ENCODE measurements at regions not wholly inside any gene's neighbourhood (a gene's known extent, or its start where the extent isn't known, plus 50 kb on each side); places are given as distances from the start of the nearest gene placed in this dataset.
"Not testable (repeated sequence)": the region's sequence is repeated elsewhere in the genome, so short reads cannot be mapped to it uniquely, and the experiment has no call there.

DNA sequence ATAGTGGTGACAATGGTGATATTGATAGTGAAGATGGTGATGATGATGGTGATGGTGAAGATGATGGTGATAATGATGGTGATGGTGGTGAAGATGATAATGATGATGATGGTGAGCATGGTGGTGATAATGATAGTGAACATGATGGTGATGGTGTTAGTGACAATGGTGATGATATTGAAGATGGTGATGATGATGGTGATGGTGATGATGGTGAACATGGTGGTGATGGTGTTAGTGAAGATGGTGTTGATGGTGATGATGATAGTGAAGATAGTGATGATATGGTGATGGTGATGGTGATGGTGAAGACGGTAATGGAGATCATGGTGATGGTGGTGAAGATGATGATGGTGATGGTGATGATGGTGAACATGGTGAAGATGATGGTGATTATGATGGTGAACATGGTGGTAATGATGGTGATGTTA is 259.2 kb downstream of the MATN1 start:
- H3K4me3 ChIP-seq (ENCODE audit: low read depth, low read length): no peak overlapping the region

DNA sequence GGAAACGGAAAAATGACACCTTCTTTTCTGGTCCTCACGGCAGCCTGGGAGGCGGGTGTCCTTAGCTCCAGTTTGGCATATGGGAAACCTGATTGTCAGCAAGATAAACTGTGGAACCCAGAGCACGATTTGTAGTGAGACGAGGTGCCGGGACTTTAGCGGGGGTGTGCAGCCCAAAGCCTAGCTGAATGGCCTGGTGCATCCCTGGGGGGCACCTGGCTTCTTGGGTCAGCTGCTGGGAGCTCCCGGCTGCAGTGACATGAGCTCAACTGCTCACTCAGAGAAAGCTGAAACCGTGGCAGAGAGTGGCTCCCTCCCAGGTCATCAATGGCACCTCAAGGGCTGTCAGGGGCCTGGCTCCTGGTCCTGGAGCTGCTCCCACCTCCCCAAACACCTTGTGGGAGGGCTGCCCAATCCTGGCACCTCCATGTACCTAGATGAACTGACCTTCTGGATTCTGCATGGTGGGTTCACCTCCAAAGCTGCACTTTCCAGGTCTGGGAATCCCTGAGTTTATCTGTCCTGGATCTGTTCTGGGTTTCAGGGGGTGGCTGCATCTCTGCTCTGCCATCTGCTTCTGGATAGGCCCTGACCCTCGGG is 260.5 kb downstream of the MATN1 start:
- H3K4me3 ChIP-seq (ENCODE audit: low read depth, low read length): no peak overlapping the region

DNA sequence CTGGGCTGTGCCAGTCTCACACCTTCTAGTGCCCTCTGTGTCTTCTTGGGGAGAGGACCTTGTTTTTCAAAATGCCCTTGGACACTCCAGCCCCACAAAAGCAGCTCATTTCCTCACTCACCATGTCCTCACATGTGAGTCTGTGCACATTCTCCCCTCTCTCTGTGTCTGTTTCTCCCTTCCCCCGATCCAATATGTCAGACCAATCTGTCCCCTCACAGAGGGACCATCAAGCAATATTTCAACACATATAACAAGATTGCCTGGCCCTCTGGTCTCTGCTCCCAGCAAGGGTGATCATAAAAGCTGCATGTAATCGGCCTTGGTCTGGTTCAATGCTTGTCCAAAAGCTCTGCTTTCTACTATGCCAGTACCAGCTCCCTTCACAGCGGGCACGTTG is 261.2 kb downstream of the MATN1 start:
- no peak overlapping the region for H3K4me3 ChIP-seq (ENCODE audit: low read depth, low read length)

DNA sequence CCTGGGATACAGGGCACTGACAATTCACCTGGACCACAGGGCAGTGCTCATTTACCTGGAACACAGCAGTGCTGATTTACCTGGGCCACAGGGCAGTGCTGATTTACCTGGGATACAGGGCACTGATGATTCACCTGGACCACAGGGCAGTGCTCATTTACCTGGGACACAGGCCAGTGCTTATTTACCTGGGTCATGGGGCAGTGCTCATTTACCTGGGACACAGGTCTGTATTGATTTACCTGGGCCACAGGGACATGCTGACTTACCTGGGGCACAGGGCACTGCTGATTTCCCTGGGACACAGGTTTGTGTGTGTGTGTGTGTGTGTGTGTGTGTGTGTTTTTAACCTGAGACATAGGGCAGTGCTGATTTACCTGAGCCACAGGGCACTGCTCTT is 261.7 kb downstream of the MATN1 start:
- H3K4me3 ChIP-seq (ENCODE audit: low read depth, low read length): no peak overlapping the region

DNA sequence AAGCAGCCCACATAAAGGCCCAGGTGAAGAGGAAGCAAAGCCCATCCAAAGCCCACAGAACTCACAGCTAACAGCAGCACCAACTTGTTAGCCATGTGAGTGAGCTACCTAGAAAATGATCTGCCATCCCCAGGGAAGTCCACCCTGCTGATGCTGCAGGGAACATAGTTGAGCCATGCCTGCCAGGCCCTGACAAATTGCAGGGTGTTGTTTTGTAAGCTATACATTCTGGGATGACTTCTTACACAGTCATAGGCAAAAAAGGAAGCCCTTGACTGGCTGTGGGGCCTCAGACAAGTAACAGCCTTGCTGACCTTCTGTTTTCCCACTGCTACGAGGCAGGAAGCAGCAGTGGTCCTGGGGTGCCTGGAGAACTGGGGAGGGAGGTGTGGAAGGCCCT is 262.7 kb downstream of the MATN1 start:
- H3K4me3 ChIP-seq (ENCODE audit: low read depth, low read length): no peak overlapping the region

DNA sequence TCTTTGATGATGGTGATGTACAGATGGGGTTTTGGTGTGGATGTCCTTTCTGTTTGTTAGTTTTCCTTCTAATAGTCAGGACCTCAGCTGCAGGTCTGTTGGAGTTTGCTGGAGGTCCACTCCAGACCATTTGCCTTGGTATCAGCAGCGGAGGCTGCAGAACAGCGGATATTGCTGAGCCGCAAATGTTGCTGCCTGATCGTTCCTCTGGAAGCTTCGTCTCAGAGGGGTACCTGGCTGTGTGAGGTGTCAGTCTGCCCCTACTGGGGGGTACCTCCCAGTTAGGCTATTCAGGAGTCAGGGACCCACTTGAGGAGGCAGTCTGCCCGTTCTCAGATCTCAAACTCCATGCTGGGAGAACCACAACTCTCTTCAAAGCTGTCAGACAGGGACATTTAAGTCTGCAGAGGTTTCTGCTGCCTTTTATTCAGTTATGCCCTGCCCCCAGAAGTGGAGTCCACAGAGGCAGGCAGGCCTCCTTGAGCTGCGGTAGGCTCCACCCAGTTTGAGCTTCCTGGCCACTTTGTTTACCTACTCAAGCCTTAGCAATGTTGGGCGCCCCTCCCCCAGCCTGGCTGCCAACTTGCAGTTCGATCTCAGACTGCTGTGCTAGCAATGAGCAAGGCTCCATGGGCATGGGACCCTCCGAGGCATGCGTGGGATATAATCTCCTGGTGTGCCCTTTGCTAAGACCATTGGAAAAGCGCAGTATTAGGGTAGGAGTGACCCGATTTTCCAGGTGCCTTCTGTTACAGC is 264.5 kb downstream of the MATN1 start:
- H3K4me3 ChIP-seq (ENCODE audit: low read depth, low read length): not testable (repeated sequence)

DNA sequence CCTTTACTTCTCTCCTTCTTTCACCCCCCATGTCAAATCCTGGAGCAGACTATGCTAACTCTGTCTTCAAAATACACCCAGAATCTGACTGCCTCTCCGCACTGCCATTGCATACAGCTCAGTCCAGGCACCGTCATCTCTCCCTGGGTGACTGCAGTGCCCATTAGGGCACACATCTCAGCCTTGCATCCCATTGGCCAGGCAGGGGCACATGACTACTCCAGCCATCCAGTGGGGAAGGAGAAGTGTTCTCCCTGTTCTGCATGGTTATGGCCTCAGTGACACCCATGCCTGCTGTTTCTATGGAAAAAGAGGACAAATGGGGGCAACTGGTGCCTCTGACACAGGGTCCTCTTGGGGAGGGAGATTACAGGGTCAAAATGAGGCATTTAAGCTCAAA is 270.5 kb downstream of the MATN1 start:
- H3K4me3 ChIP-seq (ENCODE audit: low read depth, low read length): no peak overlapping the region

DNA sequence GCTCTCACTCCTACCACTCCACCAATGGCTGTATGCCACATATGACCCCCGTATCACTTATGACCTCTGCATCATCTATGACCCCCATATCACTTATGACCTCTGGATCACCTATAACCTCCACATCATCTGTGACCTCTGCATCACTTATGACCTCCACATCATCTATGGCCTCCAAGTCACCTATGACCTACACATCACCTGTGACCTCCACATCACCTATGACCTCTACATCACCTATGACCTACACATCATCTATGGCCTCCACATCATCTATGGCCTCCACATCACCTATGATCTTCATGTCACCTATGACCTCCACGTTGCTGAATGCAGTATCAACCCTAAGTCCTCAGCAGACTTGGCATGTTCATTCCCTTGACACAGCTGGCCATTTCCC is 271.2 kb downstream of the MATN1 start:
- H3K4me3 ChIP-seq (ENCODE audit: low read depth, low read length): no peak overlapping the region

DNA sequence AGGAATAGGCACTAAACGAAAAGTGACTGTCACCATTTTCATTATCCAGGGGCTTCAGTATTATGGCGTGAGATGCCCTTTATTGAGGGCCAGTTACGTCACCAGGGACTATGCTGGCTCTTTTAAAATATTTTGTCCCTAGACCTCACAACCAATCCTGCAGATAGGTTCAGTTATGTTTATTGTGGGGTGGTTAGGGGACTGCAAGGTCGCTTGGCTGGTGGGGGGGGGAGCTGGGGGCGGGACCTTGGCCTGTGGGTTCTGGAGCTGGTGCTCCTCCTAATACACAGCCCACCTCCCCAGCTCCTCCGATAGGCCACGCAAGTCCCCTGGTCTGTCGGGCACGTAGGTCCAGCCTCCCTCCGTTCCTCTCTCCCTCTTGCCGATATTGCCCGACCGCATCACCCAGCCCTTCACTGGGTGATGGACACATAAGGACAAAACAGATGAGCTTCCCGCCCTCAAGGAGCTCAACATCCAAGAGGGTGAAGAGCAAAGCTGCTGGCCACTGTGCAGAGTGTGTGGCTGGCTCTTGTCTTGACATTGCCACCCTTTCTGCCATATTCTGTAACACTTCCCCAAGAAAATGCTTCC is 271.8 kb downstream of the MATN1 start:
- no peak overlapping the region for H3K4me3 ChIP-seq (ENCODE audit: low read depth, low read length)

DNA sequence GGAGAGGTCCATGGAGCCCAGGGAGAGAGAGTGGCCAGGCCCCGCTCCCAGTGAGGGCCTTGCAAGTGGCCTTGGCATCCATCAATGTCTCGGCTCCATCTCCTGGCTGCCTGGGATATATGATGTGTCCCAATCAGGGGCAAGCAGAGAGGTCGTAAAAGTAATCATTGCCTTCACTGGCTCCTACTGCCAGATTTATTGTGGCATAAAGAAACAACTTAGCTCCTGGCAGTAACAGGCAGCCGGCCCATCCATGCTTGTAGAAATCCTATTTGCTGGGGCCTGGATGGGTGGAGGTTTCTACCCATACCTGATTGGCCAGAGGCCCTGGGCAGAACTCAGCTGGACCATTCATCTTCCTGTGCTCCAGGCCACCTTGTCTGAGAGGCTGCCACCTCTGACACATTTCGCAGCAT is 272.6 kb downstream of the MATN1 start:
- H3K4me3 ChIP-seq (ENCODE audit: low read depth, low read length): no peak overlapping the region

DNA sequence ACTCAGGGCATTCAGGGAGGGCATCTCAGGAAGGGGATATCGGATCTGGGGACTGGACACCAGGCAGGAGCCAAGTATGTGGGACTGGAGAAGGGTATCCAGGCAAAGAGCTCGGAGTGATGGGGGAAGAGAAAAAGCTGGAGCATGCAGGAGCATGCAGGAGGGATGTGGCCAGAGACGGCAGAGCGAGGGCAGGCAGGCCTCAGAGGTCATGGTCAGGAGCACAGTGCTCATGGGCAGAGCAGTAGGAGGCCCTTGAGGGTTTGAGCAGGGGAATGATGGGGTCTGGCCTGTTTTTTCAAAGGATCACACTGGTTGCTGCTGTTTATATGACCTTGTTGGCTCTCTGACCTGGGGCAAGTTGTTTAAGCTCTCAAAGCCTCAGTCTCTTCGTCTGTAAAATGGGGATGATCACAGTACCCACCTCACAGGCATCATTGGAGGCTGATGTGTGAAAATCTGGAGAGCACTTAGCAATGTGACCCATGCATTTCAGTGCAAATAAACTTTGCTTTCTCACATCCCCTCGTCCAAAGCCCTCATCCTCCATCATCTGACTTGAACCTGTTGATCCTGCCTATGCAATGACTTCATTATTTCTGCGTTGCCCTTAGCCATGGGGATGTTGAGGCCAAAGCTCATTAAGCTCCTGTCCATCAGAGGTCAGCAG is 273.1 kb downstream of the MATN1 start:
- no peak overlapping the region for H3K4me3 ChIP-seq (ENCODE audit: low read depth, low read length)

DNA sequence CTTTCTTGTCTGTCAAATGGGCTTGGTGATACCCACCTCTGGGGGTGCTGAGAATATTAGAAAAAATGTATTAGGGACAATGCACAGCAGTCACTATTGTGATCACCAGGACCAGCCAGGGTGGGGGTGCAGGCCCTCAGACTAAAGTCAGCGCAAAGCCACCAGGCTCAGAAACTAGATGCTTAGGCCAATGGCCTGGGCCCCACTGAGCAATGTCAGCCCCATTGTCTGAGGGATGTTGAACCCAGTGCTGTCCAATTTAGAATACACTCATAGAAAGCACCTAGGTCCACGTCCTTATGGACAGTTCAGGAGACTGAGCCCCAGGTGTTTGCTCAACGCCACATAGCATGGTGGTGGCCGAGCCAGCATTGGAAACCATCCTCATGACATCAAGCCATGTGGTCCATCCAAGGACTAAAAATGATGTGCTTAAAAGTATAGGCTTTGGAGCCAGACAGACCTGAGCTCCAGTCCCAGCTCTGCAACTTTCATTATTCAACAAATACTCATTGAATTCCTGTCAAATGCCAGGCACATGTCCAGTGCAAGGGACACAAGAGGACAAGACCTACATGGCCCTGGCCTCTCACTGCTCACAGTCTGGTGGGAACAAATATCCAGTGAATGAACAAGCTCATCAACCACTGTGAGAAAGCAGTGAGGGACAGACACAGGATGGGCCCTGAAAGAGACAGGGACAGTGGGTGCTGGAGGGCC is 273.8 kb downstream of the MATN1 start:
- H3K4me3 ChIP-seq (ENCODE audit: low read depth, low read length): no peak overlapping the region

DNA sequence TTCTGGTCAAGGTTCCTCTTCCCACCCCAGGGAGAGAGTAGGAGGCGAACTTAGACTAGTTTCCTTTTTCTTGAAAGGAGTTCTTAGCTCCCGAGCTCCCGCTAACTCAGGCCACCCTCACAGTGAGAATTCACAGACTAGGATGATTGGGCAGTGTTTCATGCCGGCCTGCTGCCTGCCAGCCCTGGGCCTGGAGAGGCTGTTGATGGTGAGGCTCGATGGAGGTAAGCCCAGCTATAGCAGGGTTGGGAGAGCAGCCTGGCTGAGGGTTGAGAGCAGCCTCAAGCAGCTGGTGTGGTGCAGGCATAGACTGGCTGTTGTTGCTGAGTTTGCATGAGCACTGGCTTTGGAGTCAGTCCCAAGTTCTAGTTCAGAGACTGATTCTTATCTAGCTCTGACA is 274.4 kb downstream of the MATN1 start:
- no peak overlapping the region for H3K4me3 ChIP-seq (ENCODE audit: low read depth, low read length)

DNA sequence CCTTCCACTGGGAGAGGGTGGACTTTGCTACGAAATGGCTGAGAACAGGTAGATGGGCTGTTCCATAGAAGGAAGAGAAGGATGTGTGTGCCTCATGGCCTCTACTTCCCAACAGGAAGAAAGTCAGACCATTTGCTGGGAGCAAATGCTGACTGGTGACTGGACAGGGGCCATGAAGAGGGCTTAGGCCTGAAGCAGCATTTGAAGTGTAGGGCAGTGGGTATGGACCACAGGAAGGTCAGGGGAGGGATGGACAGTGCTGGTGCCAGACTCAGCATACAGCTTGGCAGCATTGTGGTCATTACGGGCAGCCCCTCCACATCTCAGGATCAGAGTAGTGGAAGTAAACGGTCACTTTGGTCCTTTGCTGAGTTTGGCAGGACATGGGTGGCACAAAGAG is 275.7 kb downstream of the MATN1 start:
- no peak overlapping the region for H3K4me3 ChIP-seq (ENCODE audit: low read depth, low read length)

DNA sequence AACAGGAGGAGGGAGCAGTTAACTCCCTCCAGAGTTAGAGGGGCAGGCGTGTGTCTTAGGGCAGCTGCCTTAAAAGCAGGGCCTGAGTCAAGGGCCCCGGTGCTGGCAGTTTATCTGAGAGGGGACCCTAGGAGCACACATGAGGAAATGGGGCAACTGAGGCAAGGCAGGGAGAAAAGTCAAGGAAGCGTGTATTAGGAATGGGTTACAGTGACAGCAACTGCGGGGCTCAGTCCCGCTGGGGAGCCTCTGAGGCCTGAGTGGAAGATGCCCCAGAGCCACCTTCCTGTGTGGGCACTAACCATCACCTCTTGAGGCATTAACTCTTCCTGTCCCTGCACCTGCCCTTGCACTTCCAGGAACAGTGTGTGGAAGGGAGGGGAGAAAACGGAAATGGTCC is 276.3 kb downstream of the MATN1 start:
- no peak overlapping the region for H3K4me3 ChIP-seq (ENCODE audit: low read depth, low read length)

DNA sequence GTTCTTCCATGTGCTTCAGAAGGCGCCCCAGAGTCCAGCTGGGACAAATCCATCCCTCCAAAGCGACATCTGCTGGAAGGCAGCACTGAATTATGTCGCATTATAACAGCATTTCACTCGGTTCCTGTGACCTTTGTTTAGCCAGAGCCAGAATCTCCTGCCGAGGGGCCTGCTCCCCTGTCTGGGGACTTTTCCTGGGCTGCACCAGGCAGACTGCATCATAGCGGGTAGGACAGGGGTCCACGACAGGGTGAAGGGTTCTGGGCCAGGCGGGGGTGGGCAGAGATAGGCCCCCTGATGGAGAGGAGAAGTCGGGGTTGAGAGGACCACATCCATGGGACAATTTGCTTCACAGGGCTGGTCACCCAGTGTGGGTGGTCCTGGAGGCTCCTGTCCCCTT is 276.9 kb downstream of the MATN1 start:
- no peak overlapping the region for H3K4me3 ChIP-seq (ENCODE audit: low read depth, low read length)

DNA sequence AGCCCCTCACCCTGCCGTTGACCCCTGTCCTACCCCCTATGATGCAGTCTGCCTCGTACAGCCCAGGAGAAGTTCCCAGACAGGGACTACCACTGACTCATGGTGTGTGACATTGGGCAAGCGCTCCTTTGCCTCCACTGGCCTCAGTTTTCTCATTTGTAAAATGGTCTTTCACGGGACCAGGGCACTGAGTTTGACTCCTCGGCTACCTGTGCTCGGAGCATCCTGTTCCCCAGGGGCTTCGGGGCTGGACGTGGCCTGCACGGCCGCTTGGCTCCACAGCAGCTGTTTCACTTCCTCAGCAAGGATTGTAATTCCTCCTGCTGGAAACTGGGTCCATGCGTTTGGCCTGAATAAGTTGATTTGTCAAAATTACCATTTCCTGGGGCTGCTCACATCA is 277.3 kb downstream of the MATN1 start:
- no peak overlapping the region for H3K4me3 ChIP-seq (ENCODE audit: low read depth, low read length)

DNA sequence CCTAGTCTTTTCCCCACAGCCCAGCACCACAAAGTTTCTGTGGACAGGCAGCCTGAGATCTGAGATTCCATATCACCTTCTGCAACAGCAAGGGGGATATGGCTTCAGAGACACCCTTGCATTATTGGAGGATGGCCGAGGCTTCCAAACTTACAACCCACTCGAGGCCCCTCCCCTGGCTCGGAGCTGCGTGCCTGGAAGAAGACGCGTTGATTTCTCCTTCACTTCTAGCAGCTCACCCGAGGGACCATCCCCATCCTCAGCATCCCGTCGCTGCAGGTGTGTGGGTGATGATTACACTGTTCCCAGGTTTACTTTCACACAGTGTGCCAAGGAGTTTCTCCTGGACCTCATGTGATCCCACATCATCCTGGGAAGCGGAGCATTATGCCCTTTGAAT is 277.9 kb downstream of the MATN1 start:
- no peak overlapping the region for H3K4me3 ChIP-seq (ENCODE audit: low read depth, low read length)

DNA sequence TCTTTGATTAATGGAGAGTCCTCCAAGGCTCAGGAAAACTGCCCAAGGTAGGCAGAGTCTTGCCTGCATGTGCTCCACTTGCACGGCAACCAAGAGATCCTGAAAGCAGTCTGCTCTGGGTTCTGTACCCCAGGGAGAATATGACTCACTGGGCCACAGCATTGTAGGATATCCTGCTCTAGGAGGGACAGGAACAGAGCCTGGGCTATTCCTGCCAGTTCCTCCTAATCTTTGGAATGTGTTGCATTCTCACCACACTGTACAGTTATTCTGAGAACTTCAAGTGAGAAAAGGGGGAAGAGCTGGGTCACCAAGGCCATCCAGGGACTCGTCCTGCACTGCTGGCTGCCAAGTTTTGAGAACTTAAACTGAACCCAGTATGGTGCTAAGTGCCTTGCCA is 278.5 kb downstream of the MATN1 start:
- no peak overlapping the region for H3K4me3 ChIP-seq (ENCODE audit: low read depth, low read length)

DNA sequence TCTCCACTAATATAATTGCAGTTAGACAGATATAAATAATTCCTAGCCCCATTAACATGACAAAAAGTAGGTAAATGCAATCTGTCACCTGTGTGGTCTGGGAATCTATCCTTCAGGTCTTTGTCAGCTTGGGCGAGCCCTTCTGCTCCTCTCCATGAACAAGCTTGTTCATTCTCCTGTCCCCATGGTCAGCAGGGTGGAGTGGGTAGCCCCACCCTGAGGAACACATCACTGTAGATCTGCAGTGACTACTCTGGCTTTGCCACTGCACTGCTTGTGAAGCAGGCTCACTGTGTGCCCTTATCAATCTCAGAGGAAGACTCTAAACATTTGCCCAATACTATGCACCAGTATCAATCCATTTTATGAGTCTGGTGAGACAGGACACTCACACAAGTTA is 279.0 kb downstream of the MATN1 start:
- no peak overlapping the region for H3K4me3 ChIP-seq (ENCODE audit: low read depth, low read length)

DNA sequence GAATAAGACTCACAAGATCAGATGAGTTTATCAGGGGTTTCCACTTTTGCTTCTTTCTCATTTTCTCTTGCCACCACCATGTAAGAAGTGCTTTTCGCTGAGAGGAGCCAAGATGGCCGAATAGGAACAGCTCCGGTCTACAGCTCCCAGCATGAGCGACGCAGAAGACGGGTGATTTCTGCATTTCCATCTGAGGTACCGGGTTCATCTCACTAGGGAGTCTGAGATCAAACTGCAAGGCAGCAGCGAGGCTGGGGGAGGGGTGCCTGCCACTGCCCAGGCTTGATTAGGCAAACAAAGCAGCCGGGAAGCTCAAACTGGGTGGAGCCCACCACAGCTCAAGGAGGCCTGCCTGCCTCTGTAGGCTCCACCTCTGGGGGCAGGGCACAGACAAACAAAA is 285.1 kb downstream of the MATN1 start:
- H3K4me3 ChIP-seq (ENCODE audit: low read depth, low read length): not testable (repeated sequence)

All from iPS-11a (cell line).